Thyroid gland (tissue), 4 donors: ENCODE measurements at regions not wholly inside any gene's neighbourhood (a gene's known extent, or its start where the extent isn't known, plus 50 kb on each side); places are given as distances from the start of the nearest gene placed in this dataset.
A peak's percentile ranks its signal among the peaks of the same experiment; 100 is the strongest.

Source experiments
- DNase-seq, 2 donors: peaks; one replicate each; pipeline ENCODE4 v3.0.0-alpha.2; 2019
- H3K27ac ChIP-seq, 3 donors: fragments of 200-600 bp; sonication (generic); 1 replicate in 2 of 3; 2 replicates in 1 of 3; pipeline ENCODE4 v1.5.1; 2016 to 2019; ENCODE audit warnings: mild to moderate bottlenecking in 1 of 3, moderate library complexity in 1 of 3
- H3K27me3 ChIP-seq: fragments of 200-600 bp; sonication (generic); one replicate; pipeline ENCODE4 v1.5.1; 2019
- H3K36me3 ChIP-seq, 2 donors: fragments of 200-600 bp; sonication (generic); one replicate each; pipeline ENCODE4 v1.5.1; 2016 to 2019
- H3K4me1 ChIP-seq, 2 donors: fragments of 200-600 bp; sonication (generic); one replicate each; pipeline ENCODE4 v1.5.1; 2017 to 2019
- H3K4me3 ChIP-seq, 3 donors: fragments of 200-600 bp; sonication (generic); replicated peaks in 1 of 3; 1 replicate in 2 of 3; 2 replicates in 1 of 3; pipeline ENCODE4 v1.5.1; 2016; ENCODE audit warnings: mild to moderate bottlenecking in 1 of 3
- H3K9me3 ChIP-seq: fragments of 200-600 bp; sonication (generic); one replicate; pipeline ENCODE4 v1.5.1; 2017
- POLR2A ChIP-seq, 2 donors: fragments of 450-650 bp; IDR thresholded peaks; one replicate each; pipeline ENCODE4 v1.6.1; 2017; ENCODE audit warnings: antibody characterized with exemption in 2 of 2, mild to moderate bottlenecking in 2 of 2, moderate library complexity in 1 of 2
- WGBS, 2 donors: methylation state at CpG; one replicate each; pipeline ENCODE4 v1.1.5; 2017; 5-methylcytosine and 5-hydroxymethylcytosine counted together
- intact Hi-C: fragments of 100-400 bp; cut with DNase I; formaldehyde crosslinking; loops from one replicate; pipeline ENCODE4 v1.15.1; 2023
- TF ChIP-seq, protein P1 (sequence below), 6 experiments: fragments of 200-600 bp in 3 of 6; fragments of 450-650 bp in 3 of 6; sonication (generic) in 3 of 6; IDR thresholded peaks; one replicate each; pipeline ENCODE4 v1.5.1; 2016 to 2019; ENCODE audit warnings: antibody characterized with exemption in 6 of 6, mild to moderate bottlenecking in 2 of 6, inconsistent platforms in 1 of 6, moderate library complexity in 1 of 6

GRCh38 chr21:31531967-31532366 lies 127.5 kb upstream of the SOD1 start:
- 93 to 94% methylated on average over 1 of the region's 1 CpG for WGBS, 2 donors
- TF ChIP-seq, protein P1, sequence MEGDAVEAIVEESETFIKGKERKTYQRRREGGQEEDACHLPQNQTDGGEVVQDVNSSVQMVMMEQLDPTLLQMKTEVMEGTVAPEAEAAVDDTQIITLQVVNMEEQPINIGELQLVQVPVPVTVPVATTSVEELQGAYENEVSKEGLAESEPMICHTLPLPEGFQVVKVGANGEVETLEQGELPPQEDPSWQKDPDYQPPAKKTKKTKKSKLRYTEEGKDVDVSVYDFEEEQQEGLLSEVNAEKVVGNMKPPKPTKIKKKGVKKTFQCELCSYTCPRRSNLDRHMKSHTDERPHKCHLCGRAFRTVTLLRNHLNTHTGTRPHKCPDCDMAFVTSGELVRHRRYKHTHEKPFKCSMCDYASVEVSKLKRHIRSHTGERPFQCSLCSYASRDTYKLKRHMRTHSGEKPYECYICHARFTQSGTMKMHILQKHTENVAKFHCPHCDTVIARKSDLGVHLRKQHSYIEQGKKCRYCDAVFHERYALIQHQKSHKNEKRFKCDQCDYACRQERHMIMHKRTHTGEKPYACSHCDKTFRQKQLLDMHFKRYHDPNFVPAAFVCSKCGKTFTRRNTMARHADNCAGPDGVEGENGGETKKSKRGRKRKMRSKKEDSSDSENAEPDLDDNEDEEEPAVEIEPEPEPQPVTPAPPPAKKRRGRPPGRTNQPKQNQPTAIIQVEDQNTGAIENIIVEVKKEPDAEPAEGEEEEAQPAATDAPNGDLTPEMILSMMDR (IDR thresholded peaks at IDR 0.05), result no peak
- no peak for TF ChIP-seq POLR2A (IDR thresholded peaks at IDR 0.05)

GRCh38 chr21:31530897-31531705 lies 128.4 kb upstream of the SOD1 start:
- TF ChIP-seq, protein P1 (IDR thresholded peaks at IDR 0.05), result no peak
- no peak for TF ChIP-seq POLR2A (IDR thresholded peaks at IDR 0.05)

More at GRCh38 chr21:31531967-31532366, 127.5 kb upstream of the SOD1 start:
- Histone ChIP-seq H3K4me1 (no peaks in the 10 kb centered on the region), H3K36me3 (no peaks in the 10 kb centered on the region), H3K27ac (no peak overlapping the region), H3K9me3 (no peaks in the 10 kb centered on the region), H3K4me3 (no peak overlapping the region), H3K27me3 (no peaks in the 10 kb centered on the region)
- intact Hi-C loops, result no loop called here
- no peak for DNase-seq

GRCh38 chr21:31530364-31530763 lies 129.1 kb upstream of the SOD1 start:
- no peak for TF ChIP-seq POLR2A (IDR thresholded peaks at IDR 0.05)
- TF ChIP-seq, protein P1 (IDR thresholded peaks at IDR 0.05), result no peak
- intact Hi-C loops, result no loop called here

More at GRCh38 chr21:31530897-31531705, 128.4 kb upstream of the SOD1 start:
- no peaks in the 10 kb centered on the region for H3K27me3 ChIP-seq
- H3K4me3 ChIP-seq, result no peak overlapping the region
- DNase-seq, result peak; percentile 9 to 49
- WGBS, 2 donors, result 43 to 44% methylated on average over 10 of the region's 10 CpGs
- no peaks in the 10 kb centered on the region for H3K36me3 ChIP-seq
- H3K4me1 ChIP-seq, result no peaks in the 10 kb centered on the region
- intact Hi-C loops, result no loop called here
- no peaks in the 10 kb centered on the region for H3K9me3 ChIP-seq
- H3K27ac ChIP-seq, result no peak overlapping the region

DNA sequence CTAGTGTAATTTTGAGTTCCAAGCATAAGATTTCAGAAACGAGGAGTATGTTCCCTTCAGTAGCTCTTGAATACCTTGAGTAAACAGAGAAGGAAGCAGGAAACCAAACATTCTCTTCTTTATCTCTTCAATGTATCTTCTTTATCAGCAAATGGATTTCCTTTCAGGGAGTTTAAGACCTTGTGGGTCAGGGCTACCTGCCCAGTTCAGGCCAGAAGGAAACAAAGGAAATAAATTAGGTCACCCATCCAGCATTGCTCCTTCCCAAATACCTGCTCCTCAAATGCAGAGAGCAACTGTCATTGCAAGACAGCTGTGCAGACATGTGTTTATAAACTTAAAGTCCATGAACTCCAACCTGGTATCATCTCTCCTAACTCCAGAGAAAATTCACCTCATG lies 130.1 kb upstream of the SOD1 start:
- Histone ChIP-seq H3K27me3 (no peaks in the 10 kb centered on the region), H3K9me3 (no peaks in the 10 kb centered on the region), H3K4me3 (no peak overlapping the region), H3K36me3 (no peaks in the 10 kb centered on the region), H3K4me1 (no peaks in the 10 kb centered on the region), H3K27ac (no peak overlapping the region)
- no peak for TF ChIP-seq POLR2A (IDR thresholded peaks at IDR 0.05)
- TF ChIP-seq, protein P1 (IDR thresholded peaks at IDR 0.05), result no peak
- intact Hi-C loops, result no loop called here
- DNase-seq, result no peak
- 41 to 59% methylated on average over 1 of the region's 1 CpG for WGBS, 2 donors

More at GRCh38 chr21:31530364-31530763, 129.1 kb upstream of the SOD1 start:
- WGBS, 2 donors, result 87 to 88% methylated on average over 9 of the region's 9 CpGs
- Histone ChIP-seq H3K36me3 (no peaks in the 10 kb centered on the region), H3K9me3 (no peaks in the 10 kb centered on the region), H3K27me3 (no peaks in the 10 kb centered on the region), H3K27ac (no peak overlapping the region), H3K4me1 (no peaks in the 10 kb centered on the region), H3K4me3 (no peak overlapping the region)
- DNase-seq, result no peak

DNA sequence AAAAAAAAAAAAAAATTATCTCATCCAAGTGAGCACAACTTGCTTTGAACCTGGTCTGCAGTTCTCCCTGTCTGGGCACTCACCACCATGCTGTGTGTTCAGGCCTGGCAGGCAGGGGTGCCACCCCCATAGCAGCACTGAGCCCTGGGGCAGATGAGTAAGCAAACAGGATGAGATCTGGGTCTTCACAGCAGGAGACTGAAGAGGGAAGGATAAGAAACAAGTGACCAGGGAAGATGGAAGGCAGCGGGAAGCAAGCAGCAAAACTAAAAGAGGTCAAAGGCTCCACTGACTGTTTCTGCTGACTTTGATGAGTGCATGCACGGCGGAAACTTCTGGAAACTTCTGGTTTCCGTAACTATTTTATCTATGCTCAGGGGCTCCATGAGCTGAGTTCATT lies 133.5 kb upstream of the SOD1 start:
- no peaks in the 10 kb centered on the region for H3K27me3 ChIP-seq
- H3K27ac ChIP-seq, result no peak overlapping the region
- no peaks in the 10 kb centered on the region for H3K36me3 ChIP-seq
- intact Hi-C loops, result no loop called here
- TF ChIP-seq POLR2A (IDR thresholded peaks at IDR 0.05), result no peak
- TF ChIP-seq, protein P1 (IDR thresholded peaks at IDR 0.05), result no peak
- H3K4me1 ChIP-seq, result no peaks in the 10 kb centered on the region
- WGBS, 2 donors, result 83 to 88% methylated on average over 4 of the region's 4 CpGs
- H3K9me3 ChIP-seq, result no peaks in the 10 kb centered on the region
- no peak overlapping the region for H3K4me3 ChIP-seq
- no peak for DNase-seq
